Loucy (cell line): ENCODE measurements at regions not wholly inside any gene's neighbourhood (a gene's known extent, or its start where the extent isn't known, plus 50 kb on each side); places are given as distances from the start of the nearest gene placed in this dataset.

Experiments used
- H2AFZ ChIP-seq: fragments of 200-600 bp; sonication (generic); 2 replicates; pipeline ENCODE4 v1.6.0; 2016; ENCODE audit warnings: antibody characterized with exemption, mild to moderate bottlenecking, low read length, moderate library complexity
- H3F3A ChIP-seq: fragments of 200-600 bp; 2 replicates; pipeline ENCODE4 v1.6.0; 2016; ENCODE audit warnings: antibody characterized with exemption, low read depth, mild to moderate bottlenecking
- H3K27me3 ChIP-seq: fragments of 200-600 bp; sonication (generic); 2 replicates; pipeline ENCODE4 v1.6.1; 2014; ENCODE audit warnings: low read length, mild to moderate bottlenecking; ENCODE audit not compliant: insufficient read depth, poor library complexity, severe bottlenecking
- H3K36me3 ChIP-seq: fragments of 200-600 bp; sonication (generic); 2 replicates; pipeline ENCODE4 v1.6.1; 2016; ENCODE audit warnings: low read length; ENCODE audit not compliant: insufficient read depth
- H3K4me1 ChIP-seq: fragments of 200-600 bp; sonication (generic); 2 replicates; pipeline ENCODE4 v1.5.1; 2014; ENCODE audit warnings: low read length, mild to moderate bottlenecking; ENCODE audit not compliant: insufficient read depth, poor library complexity, severe bottlenecking
- H3K4me2 ChIP-seq: fragments of 200-600 bp; sonication (generic); 2 replicates; pipeline ENCODE4 v1.6.0; 2014; ENCODE audit warnings: antibody characterized with exemption, low read length, low read depth, mild to moderate bottlenecking; ENCODE audit not compliant: poor library complexity, severe bottlenecking
- H3K4me3 ChIP-seq: fragments of 200-600 bp; sonication (generic); 2 replicates; pipeline ENCODE4 v1.5.1; 2014; ENCODE audit warnings: low read length, mild to moderate bottlenecking, mixed read lengths; ENCODE audit not compliant: poor library complexity, severe bottlenecking
- H3K79me2 ChIP-seq: fragments of 200-600 bp; sonication (generic); 2 replicates; pipeline ENCODE4 v1.6.1; 2014; ENCODE audit warnings: low read length; ENCODE audit not compliant: insufficient read depth
- H3K9ac ChIP-seq: fragments of 200-600 bp; sonication (generic); 2 replicates; pipeline ENCODE4 v1.6.0; 2014; ENCODE audit warnings: mild to moderate bottlenecking, low read depth, low read length, moderate library complexity; ENCODE audit not compliant: poor library complexity, severe bottlenecking
- H3K9me2 ChIP-seq: fragments of 200-600 bp; sonication (generic); replicated peaks from 2 replicates; pipeline ENCODE4 v1.6.1; 2016; ENCODE audit warnings: low read depth, low read length, mixed read lengths
- H3K9me3 ChIP-seq: fragments of 200-600 bp; sonication (generic); 2 replicates; pipeline ENCODE4 v1.6.1; 2014; ENCODE audit warnings: mild to moderate bottlenecking, antibody characterized with exemption, low read length, low read depth; ENCODE audit not compliant: insufficient read depth
- H4K20me1 ChIP-seq: fragments of 200-600 bp; sonication (generic); 2 replicates; pipeline ENCODE4 v1.6.0; 2014; ENCODE audit warnings: antibody characterized with exemption, low read length, mild to moderate bottlenecking; ENCODE audit not compliant: insufficient read depth, poor library complexity, severe bottlenecking
- EZH2phosphoT487 ChIP-seq: fragments of 200-600 bp; IDR thresholded peaks from 2 replicates; pipeline ENCODE4 v1.6.1; 2018; ENCODE audit warnings: antibody characterized with exemption, mild to moderate bottlenecking, moderate library complexity, borderline replicate concordance
- TF ChIP-seq, protein P1 (sequence below): fragments of 200-600 bp; sonication (generic); conservative IDR thresholded peaks from 2 replicates; pipeline ENCODE4 v1.5.1; 2014; ENCODE audit warnings: mild to moderate bottlenecking, antibody characterized with exemption, low read length

DNA sequence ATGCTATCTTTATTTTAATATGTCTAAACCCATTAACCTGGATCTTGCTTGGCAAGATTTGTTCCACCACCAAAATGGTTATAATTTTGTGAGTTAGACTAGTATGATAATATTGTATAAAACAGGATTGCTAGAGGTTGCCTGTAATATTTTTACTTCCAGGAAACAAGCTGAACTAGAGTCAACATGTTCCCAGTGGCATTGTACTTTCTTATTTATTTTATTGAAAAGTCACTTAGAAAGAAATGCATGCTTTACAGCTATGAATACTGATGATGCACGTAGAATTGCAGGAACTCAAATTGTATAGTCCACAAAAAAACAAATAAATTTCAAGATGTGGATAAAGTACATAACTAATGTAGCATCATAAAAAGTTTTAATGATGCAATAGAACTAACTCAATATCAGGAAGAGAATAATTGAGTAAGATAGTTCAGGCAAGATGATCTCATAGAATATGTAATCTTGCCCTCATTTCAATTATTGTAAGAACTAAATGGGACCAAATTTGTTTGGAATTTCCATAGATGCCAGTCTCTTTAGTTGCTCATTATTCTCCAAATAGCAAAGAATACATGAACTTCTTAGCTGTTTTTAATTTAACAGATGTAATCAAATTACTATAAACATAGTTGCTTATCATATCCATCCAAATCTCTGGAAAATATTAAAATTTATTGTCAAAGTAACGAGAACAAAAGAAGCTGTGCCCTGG lies 451.8 kb downstream of the COL12A1 start:
- no peaks in the 10 kb centered on the region for H3K79me2 ChIP-seq
- no peaks in the 10 kb centered on the region for H3K9me3 ChIP-seq
- no peaks in the 10 kb centered on the region for H4K20me1 ChIP-seq
- no peak overlapping the region for H3K9ac ChIP-seq
- H3K4me1 ChIP-seq: no peaks in the 10 kb centered on the region
- no peaks in the 10 kb centered on the region for H3F3A ChIP-seq
- no peak overlapping the region for H3K4me2 ChIP-seq
- H2AFZ ChIP-seq: no peak overlapping the region
- H3K4me3 ChIP-seq: no peak overlapping the region
- TF ChIP-seq EZH2phosphoT487: no peak
- TF ChIP-seq, protein P1, sequence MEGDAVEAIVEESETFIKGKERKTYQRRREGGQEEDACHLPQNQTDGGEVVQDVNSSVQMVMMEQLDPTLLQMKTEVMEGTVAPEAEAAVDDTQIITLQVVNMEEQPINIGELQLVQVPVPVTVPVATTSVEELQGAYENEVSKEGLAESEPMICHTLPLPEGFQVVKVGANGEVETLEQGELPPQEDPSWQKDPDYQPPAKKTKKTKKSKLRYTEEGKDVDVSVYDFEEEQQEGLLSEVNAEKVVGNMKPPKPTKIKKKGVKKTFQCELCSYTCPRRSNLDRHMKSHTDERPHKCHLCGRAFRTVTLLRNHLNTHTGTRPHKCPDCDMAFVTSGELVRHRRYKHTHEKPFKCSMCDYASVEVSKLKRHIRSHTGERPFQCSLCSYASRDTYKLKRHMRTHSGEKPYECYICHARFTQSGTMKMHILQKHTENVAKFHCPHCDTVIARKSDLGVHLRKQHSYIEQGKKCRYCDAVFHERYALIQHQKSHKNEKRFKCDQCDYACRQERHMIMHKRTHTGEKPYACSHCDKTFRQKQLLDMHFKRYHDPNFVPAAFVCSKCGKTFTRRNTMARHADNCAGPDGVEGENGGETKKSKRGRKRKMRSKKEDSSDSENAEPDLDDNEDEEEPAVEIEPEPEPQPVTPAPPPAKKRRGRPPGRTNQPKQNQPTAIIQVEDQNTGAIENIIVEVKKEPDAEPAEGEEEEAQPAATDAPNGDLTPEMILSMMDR: no peak
- no peaks in the 10 kb centered on the region for H3K9me2 ChIP-seq
- H3K36me3 ChIP-seq: no peaks in the 10 kb centered on the region
- H3K27me3 ChIP-seq: no peaks in the 10 kb centered on the region

DNA sequence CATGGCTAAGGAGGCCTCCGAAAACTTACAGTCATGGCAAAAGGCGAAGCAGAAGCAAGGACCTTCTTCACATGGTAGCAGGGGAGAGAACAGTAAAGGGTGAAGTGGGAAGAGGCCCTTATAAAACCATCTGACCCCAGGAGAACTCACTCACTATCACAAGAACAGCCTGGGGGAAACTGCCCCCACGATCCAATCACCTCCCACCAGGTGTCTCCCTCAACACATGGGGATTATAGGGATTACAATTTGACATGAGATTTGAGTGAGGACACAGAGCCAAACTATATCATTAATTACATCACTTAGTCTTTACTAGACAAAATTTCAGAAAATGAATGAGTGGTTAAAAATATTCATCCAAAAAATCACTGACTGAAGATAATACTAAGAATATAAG lies 453.6 kb downstream of the COL12A1 start:
- H2AFZ ChIP-seq: no peak overlapping the region
- no peak overlapping the region for H3K4me2 ChIP-seq
- H4K20me1 ChIP-seq: no peaks in the 10 kb centered on the region
- no peaks in the 10 kb centered on the region for H3F3A ChIP-seq
- no peaks in the 10 kb centered on the region for H3K9me3 ChIP-seq
- no peaks in the 10 kb centered on the region for H3K27me3 ChIP-seq
- no peaks in the 10 kb centered on the region for H3K36me3 ChIP-seq
- H3K9ac ChIP-seq: no peak overlapping the region
- no peaks in the 10 kb centered on the region for H3K79me2 ChIP-seq
- H3K9me2 ChIP-seq: no peaks in the 10 kb centered on the region
- TF ChIP-seq, protein P1: no peak
- no peak for TF ChIP-seq EZH2phosphoT487
- H3K4me3 ChIP-seq: no peak overlapping the region
- H3K4me1 ChIP-seq: no peaks in the 10 kb centered on the region

GRCh38 chr6:74750826-74751225 lies 455.0 kb downstream of the COL12A1 start:
- no peaks in the 10 kb centered on the region for H3K27me3 ChIP-seq
- no peaks in the 10 kb centered on the region for H3K9me2 ChIP-seq
- TF ChIP-seq EZH2phosphoT487: no peak
- TF ChIP-seq, protein P1: no peak
- H3F3A ChIP-seq: no peaks in the 10 kb centered on the region
- no peaks in the 10 kb centered on the region for H3K9me3 ChIP-seq
- H3K9ac ChIP-seq: no peak overlapping the region
- no peak overlapping the region for H3K4me3 ChIP-seq
- H3K79me2 ChIP-seq: no peaks in the 10 kb centered on the region
- no peak overlapping the region for H3K4me2 ChIP-seq
- H4K20me1 ChIP-seq: no peaks in the 10 kb centered on the region
- no peaks in the 10 kb centered on the region for H3K4me1 ChIP-seq
- H3K36me3 ChIP-seq: no peaks in the 10 kb centered on the region
- no peak overlapping the region for H2AFZ ChIP-seq
